ENCODE measurements at regions not wholly inside any gene's neighbourhood (a gene's known extent, or its start where the extent isn't known, plus 50 kb on each side); places are given as distances from the start of the nearest gene placed in this dataset.

DNA sequence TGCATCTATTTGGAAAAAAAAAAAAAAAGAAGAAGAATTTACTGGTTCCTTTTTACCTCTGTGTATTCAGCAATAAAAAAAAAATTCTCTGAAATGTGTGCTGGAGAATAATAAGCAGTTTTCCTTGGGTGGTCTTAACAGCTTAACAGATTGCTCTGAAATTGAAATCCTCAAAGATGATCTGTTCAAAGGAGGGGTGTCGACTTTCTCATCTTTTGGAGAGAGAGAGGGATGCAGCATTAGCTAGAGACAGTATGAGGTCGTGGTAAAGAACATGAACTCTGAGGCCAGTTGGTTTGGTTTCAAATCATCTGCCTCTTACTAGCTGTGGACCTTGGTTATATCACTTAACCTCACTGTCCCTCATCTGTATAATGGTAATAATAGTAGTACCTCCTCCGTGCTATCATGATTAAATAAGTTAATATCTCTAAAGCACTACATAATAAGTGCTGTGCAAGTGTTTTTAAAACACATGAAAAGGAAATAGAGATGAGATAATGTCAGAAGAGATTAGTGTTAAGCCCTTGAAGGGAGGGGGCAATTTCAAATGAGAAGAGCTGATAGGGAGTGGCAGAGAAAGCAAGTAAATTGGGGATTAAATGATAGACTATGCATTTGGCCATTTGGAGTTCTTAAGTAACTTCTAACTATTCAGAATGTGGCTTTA lies 109.9 kb upstream of the LIMCH1 start:
- no peak for DNase-seq

DNA sequence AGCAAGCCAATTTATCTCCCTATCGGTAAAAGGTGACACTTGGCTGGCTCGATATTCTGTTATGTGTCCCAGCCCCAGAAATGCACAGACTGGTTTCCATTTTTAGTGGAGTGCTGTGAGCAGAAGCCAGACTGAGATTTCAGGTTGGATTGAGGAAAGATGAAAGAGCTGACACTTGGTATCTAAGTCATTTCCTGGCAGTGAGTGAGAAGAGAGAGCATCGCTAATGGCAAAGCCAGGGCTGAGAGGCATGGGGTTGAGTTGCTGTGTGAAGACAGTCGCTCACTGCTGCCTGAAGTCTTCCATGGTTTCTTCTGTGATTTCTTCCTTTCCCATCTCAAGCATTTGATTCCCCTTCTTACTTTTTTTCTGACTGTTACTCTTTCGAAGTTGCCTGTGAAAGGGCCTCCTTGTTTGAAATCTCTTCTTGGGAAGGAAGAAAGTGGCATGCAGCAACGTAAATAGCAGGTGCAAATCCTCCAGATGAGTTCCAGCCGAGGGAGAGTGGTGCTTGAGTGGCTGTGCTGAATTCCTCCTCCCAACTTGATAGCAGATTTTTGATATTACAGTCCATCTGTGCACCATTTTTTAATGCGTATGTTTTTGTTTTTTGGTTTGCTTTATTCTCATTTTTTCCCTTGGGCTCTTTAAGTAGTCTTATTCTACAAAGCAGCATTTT lies 109.2 kb upstream of the LIMCH1 start:
- DNase-seq, result no peak

DNA sequence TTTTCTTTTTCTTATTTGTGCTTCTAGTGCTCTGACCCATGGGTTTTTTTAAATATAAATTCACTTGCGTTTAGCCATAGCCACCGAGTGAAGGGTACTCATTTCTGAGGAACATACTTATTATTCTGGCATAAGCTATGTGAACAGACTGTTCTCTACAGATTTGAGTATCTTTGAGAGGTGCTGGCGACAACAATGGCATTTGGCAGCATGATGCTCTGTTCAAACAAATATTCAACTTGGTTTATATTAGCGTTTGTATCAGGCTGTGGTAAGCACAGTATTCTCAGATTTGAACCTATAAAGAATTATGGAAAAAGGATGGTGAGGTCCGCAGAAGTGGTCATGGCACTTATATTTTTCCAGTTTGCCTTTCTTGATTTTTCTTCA lies 108.7 kb upstream of the LIMCH1 start:
- DNase-seq, result no peak

DNA sequence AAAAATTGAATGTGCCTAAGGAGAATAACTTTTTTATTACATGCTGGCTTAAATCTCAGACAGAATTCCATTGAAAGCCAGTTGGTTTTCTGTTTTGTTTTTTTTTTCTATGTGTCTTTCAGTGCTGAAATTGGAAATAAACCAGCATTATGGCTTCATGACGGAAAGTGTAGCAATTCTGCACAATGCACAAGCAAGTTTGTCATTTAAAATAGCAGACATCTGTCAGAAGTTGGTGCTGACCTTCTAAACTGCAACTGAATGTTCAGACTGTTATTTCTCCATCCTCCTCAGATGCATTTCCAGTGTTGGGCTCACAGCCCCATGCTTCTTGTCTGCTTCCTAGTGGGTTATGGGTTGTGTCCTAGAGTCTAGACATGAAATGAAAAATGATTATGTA lies 107.2 kb upstream of the LIMCH1 start:
- DNase-seq, result no peak

DNA sequence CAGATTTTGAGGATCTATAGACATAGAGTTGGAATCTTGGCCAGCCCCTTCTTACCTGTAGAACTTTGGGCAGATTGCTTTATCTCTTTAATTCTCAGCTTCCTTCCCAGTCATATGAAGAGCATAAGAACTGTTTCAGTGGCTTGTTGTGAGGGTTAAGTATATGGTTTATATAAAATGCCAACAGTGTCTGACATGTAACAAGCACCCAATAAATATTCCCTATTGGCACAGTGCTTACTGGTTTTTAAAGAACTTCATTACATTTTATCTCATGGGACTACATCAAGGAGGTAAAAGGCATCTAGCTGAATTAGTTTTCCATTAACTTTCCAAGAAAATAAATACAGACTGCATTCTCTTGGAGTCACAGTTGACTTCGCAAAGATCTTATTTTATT lies 106.7 kb upstream of the LIMCH1 start:
- no peak for DNase-seq

DNA sequence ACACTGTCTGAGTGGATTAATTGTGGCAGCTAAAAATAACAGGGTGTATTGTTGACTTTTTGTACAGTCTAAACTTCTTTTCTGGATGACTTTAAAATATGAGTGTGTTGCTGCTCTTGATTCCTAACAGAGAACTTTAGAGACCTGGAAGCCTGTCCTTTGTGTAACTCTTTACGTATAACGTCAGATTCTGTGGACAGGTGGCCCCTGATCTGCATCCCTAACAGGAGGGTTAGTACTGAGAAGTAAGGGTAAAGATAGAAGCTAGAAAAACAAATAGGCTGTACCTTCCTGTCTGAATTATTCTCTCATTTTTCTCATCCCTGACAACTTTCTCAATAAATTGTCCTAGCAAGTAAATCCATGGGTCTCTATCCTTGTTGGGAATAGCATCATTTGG lies 105.7 kb upstream of the LIMCH1 start:
- DNase-seq, result no peak

DNA sequence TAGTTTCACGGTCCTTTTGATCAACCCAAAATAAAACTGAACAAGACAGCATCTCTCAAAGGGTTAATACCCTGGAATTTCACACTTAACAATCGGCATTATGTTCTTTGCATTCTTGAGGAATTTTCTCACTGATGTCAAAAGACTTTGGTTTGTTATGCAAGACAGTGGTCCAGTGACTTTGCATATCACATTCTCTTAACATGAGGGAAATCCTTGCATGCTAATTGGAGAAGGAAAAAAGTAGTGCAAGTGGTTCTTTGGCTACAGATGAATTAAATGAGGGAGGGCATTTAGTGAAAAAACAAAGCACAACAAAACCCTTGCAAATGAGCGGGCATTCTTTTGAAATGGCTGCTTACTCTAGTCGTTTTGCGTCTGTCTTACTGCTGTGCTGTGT lies 105.1 kb upstream of the LIMCH1 start:
- no peak for DNase-seq

DNA sequence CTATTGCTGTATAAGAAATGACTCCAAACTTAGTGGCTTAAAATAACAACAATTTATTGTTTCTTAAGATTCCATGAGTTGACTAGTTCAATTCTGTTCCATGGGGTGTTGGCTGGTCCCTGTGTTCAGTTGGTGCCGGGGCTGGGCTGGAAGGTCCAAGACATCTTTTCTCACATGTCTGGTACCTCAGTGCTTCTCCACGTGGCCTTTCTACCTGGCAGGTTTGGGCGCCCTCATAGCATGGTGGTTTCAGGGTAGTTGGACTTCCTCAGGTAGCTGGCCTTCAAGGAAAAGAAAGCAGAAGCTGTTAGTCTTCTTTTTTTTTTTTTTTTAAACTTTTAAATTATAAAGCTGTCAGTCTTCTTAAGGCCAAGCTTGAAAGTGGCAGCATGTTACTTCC lies 104.6 kb upstream of the LIMCH1 start:
- no peak for DNase-seq

DNA sequence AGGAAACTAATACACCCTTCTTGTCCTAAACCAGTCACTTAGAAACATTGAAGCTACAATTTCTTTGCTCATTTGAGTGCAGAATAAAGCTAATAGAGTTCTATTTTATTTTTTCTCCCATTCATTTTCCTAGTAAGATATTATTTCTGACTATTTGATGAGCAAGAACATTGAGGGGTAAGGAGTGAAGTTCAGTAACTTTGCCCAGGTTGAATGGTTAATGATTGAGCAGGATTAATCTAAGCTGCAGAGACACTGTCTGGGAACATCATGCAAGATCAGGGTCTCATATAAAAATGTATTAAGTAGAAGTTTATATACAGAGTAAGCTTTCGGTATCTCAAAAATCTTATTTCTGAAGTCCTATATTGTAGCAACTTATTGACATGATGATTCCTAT lies 102.4 kb upstream of the LIMCH1 start:
- no peak for DNase-seq

DNA sequence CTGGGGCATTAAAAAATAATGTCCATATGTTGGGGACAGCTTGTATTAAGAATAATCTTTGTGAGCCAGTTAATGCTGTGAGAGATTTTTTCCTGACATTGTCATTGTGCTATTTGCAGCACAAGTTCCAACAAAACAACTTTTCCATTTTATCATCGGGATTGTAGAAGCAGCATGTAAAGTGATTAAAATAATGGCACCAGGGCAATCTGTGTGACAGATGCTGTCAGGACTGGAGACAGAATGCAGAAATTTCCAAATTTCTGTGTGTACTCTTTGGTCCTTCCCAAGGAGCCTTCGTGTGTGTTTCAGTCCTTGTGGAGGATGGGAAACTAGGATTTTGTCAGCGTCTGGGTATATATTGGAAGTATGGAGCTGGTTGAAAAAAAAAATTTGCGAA lies 101.5 kb upstream of the LIMCH1 start:
- no peak for DNase-seq

DNA sequence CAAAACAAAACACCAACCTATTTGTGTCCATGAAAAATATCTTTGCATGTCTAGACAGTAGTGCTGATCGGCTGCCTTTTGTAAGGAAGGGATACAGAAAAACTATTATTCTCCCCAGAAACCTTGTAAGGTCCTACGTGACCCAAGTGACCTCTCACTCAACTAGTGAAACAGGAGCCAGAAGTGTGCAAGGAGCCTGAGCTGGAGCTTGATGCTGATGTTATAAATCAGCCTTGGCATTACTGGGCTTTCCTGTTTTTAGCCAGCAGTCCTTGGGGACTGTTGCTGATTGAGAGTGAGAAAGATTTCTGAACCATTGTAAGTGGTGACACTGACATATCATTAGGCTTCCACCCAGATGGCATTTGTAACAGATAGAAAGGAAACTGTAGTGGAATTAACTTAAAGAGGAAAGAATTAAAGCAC lies 100.8 kb upstream of the LIMCH1 start:
- DNase-seq, result no peak

DNA sequence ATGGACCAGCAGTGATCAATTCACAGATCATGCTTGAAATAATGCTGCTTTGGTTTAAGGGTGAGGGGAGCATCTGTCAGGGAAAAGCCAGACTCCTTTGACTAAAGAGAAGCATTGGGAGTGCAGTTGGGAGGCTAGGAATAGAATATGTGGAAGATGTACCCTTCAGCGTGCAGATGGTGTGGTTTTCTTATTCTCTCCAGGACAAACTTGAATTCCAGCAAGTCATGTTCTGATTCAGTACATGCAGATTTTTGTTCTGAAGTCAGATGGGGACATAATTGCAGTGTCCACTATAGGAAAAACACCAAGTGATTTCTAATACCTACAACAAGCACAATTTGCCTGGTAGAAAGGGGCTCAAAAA lies 99.0 kb upstream of the LIMCH1 start:
- no peak for DNase-seq

DNA sequence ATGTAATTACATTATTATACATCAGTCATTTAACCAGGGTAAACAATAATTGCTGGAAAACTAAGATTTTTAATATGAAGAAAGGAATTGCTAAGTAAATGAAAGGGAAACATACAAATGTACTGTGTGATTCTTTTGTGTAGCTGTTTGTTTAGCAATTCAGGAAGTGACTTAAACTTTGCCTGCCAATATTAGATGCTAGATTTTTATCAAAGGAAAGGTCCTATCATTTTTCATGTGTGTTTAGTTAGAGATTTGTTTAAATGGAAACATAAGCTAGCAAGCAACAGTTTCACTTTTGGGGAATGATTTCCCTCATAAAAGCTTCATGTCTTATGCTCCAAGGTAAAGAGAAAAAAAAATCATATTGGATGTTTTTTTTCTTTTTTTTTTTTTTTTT lies 95.1 kb upstream of the LIMCH1 start:
- no peak for DNase-seq

DNA sequence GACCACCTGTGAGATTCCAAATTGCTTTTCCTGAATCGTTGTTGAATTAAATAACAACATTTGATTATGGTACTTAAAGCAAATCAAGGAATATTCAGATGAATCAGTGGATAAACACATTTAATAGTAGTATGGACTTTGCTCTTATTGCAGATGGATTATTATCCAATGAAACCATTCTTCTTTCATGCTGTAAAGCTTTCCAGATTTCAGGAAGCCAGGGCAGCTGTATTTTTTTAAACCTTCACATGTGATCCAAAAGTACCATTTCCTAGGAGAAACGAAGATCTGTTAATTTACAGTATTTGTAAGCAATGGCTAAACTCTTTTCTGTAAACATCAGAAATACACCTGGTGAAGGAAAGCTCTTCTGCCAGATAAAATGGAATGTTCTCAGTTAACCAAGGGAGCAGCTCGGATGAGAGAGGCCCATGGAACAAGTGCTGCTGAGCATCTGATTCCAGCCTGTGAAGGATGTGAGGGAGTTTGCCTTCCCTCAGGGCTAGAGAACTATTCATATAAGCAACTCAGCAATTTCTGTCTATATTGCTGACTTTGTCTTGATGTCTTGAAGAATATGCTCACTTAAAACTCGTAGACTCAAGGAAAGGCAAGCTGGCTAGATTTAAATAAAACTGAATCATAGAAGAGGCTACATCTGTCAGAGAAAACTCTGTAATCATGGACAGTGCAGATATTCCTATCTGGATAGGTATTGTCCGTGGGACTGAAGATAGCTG lies 94.4 kb upstream of the LIMCH1 start:
- DNase-seq, result no peak

DNA sequence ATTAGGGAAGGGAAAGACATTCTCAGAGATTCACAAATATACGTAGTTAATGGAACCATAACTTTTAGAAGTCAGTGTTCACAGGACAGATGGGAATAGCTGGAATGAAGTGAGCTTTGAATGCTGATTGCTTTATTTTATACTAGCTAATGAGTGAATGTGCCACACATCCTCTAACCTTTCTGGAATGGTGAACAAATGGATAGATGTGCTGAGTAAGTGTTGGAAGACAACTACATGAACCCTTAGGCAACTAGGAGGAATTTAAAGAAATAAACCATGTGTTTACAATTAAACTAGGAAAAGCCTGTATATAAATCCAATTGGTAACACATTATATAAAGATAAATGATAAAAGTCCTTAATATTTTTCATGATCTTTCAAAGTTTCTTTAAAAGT lies 91.6 kb upstream of the LIMCH1 start:
- no peak for DNase-seq

DNA sequence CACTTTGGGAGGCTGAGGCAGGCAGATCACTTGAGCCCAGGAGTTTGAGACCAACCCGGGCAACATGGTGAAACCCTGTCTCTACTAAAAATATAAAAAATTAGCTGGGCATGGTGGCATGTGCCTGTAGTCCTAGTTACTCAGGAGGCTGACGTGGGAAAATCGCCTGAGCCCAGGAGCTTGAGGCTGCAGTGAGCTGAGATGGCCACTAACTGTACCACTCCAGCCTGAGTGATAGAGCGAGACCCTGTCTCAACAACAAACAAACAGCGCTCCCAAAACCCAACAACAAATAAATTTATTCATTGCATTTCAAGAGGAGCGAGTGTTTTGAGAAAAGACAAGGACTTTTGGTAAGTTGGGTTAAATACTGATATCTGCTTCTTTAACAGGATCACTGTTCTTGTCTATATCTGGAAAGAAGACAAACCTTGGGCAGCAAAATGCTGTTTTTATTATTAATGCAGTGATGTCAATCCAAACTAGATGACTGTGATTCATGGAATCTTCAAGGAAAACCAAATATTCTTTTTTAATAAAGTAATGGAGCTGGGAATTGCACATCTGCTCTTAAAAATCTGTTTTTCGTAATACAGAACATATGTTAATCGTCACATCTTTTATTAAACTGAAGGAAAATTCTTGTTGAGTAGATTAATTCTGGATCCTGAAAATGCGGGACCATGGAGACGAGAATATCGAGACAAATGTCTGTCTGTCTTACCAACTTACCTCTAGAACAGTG lies 90.8 kb upstream of the LIMCH1 start:
- no peak for DNase-seq

DNA sequence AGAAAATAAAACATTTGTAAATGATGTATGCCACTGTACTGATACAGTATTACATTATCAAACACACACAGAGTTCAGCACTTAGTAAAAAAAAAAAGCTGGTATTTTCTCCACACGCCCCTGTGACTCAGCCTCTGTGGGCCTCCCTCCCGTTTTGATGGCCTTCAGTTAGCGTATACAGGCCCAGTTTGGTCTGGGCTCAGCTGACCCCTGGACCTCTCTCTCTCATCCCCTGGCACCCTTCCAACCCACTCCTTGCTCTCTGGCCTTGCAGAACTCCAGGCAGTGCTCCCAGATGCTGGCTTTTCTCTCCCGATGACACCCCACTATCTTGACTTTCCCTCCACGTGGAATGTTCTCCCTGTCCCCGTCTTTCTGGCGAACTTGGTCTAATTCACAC lies 89.0 kb upstream of the LIMCH1 start:
- no peak for DNase-seq

DNA sequence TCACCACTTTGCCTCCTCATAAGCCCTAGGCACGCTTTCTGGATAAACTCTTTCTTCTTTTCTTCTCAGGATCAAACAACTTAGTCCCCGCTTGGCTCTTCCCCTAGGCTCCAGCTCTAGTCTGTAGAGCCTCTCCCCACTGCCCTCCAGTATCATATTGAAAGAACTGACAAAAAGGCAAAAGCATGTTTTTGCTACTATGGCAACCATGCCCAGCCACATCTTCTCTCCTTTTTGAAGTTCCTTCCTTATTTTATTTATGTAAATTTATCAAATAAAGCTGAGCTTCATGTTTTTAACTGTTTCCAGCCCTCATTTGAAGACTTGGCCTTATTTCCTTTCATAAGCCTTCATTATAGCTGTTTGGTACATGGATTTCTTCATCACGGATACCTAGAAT lies 86.0 kb upstream of the LIMCH1 start:
- no peak for DNase-seq

DNA sequence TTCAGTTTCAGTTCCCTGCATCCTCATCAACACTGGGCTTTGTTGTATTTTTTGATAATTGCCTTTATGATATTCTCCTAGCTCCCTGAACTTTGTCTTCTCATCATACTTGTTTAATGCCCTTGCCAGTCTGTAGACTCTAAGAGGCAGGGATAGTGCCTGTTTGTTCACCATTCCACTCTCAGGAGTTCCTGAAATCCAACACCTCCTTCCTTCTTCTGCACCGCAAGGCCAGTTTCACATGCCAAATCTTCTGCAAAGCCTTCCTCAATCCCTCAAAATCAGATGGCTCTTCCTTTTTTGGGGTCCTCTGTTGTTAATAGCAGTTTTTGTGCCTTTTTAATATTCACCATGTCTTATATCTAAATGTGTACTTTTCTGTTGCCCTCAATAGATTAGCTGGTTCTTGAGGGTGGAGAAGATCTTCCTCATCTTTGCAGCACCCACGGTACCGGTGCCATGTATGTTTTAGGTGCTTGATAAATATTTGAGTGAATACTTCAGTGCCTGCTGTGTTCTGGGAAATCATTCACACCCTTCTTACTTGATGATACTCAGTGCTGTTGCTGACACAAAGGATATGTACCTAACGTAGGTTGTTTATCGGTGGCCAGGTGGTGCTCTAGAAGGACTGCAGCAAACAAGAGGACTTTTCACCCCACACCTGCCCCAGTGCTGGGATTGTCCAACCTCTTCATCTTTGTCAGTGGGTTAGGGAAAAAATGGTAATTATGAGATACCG lies 85.3 kb upstream of the LIMCH1 start:
- DNase-seq, result no peak

DNA sequence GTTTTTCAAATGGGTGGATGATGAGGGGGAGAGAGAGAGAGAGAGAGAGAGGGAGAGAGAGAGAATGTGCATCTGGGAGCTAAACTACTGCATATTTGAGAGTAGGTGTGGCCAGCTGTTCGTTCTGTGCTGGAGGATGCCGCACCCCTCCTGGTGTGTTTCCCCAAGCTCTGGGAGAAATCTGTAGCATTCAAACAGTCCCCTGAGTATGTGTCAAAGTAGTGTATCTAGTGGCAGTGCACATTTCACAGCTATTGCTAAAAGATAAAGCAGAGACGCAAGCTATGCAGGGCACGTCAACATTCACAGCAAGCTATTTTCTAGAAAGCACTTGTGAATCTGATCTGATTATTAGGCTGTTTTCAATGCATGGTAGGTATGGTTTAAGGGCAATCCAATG lies 83.5 kb upstream of the LIMCH1 start:
- DNase-seq, result no peak

DNA sequence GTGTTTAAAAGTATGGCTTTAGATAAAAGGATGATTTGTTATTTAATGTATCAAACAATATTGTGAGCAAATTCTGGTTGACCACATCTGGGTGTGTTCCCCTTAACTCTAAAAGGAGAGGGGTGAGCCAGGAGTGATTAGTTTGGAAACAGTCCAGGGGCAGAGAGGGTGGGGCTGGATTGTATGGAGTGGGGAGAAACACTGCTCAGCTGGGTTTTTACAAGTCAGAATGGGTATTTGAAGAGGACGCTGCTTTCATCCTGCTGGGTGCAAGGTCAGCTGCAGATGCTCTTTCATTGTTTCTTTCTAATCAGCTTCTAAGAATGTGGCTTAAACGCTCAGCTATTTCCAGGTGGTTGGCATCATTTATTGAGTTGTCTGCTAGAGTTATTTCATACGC lies 82.8 kb upstream of the LIMCH1 start:
- DNase-seq, result no peak

DNA sequence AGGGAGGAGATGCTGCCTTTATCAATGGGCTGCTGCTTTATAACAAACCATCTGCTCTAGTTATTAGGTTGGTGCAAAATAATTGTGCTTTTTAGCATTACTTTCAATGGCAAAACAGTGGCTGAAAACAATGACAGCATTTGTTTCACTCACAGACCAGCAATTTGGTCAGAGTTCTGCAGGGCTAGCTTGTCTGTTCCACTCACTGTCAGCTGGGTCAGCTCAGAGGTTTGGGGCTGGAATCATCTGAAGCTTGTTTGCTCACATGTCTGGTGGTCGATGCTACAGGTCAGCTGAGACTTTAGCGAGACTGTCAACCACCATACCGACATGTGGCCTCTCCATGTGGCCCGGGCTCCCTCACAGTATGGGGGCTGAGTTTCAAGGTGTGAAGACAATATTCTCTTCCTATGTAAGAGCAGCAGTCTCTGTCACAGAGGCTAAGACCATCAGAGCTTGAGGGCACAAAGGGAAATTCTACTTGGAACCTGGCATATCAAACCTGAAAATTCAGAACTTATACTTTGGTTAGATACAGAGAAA lies 81.3 kb upstream of the LIMCH1 start:
- no peak for DNase-seq
